SK-N-SH (cell line): ENCODE measurements at regions not wholly inside any gene's neighbourhood (a gene's known extent, or its start where the extent isn't known, plus 50 kb on each side); places are given as distances from the start of the nearest gene placed in this dataset.

Experiments
- CTCF ChIA-PET: fragments of 300-600, 350-600 bp; formaldehyde crosslinking; extraction: SDS; loops from one replicate; lab custom pipeline; 2021; lab: Yijun Ruan, JAX
- POLR2A ChIA-PET: fragments of 350-600 bp; sonication (Branson Sonifier 250); formaldehyde crosslinking; extraction: SDS; loops from one replicate; lab custom pipeline; 2020; ENCODE audit warnings: antibody characterized with exemption, inconsistent platforms; lab: Yijun Ruan, JAX
- DNase-seq: peaks from one replicate; pipeline ENCODE4 v3.0.0; 2012
- H2AFZ ChIP-seq: fragments of 200-600 bp; sonication (generic); 2 replicates; pipeline ENCODE4 v1.8.1; 2016; ENCODE audit warnings: antibody characterized with exemption, mild to moderate bottlenecking, low read depth
- H3F3A ChIP-seq: fragments of 200-600 bp; sonication (generic); replicated peaks from 2 replicates; pipeline ENCODE3; 2016; ENCODE audit warnings: antibody characterized with exemption, mild to moderate bottlenecking; ENCODE audit not compliant: insufficient read depth
- H3K27ac ChIP-seq, 2 experiments: fragments of 200-500 bp in 1 of 2; fragments of 200-600 bp in 1 of 2; sonication (Bioruptor generic) in 1 of 2; sonication (generic), shearing (Covaris generic) in 1 of 2; 2 replicates each; pipeline versions ENCODE4 v1.5.1 to v1.6.1; 2014 to 2016; ENCODE audit warnings: low read depth in 2 of 2, inconsistent platforms in 1 of 2, low read length in 1 of 2, mild to moderate bottlenecking in 1 of 2, mixed read lengths in 1 of 2
- H3K27me3 ChIP-seq: fragments of 200-600 bp; sonication (generic), shearing (Covaris generic); 2 replicates; pipeline ENCODE4 v1.6.1; 2016; ENCODE audit warnings: mixed run types; ENCODE audit not compliant: insufficient read depth
- H3K36me3 ChIP-seq, 2 experiments: fragments of 200-500 bp in 1 of 2; fragments of 200-600 bp in 1 of 2; sonication (Bioruptor generic) in 1 of 2; sonication (generic) in 1 of 2; replicated peaks in 1 of 2; 2 replicates each; pipeline versions ENCODE3 to v1.5.1; 2014 to 2016; ENCODE audit warnings: low read length in 1 of 2, mild to moderate bottlenecking in 1 of 2; ENCODE audit not compliant: insufficient read depth in 2 of 2, control insufficient read depth in 1 of 2
- H3K4me1 ChIP-seq, 2 experiments: fragments of 200-500 bp in 1 of 2; fragments of 200-600 bp in 1 of 2; sonication (Bioruptor generic) in 1 of 2; sonication (generic), shearing (Covaris generic) in 1 of 2; 2 replicates each; pipeline versions ENCODE4 v1.5.1 to v1.6.1; 2014 to 2016; ENCODE audit warnings: low read depth in 1 of 2, low read length in 1 of 2, mixed run types in 1 of 2; ENCODE audit not compliant: insufficient read depth in 2 of 2, control insufficient read depth in 1 of 2
- H3K4me2 ChIP-seq: fragments of 200-600 bp; sonication (generic), shearing (Covaris generic); 2 replicates; pipeline ENCODE4 v1.6.1; 2017; ENCODE audit warnings: mixed run types
- H3K4me3 ChIP-seq, 2 experiments: fragments of 200-500 bp in 1 of 2; fragments of 200-600 bp in 1 of 2; sonication (Bioruptor generic) in 1 of 2; sonication (generic), shearing (Covaris generic) in 1 of 2; 2 replicates each; pipeline versions ENCODE4 v1.5.1 to v1.8.1; 2014 to 2016; ENCODE audit warnings: low read depth in 2 of 2, inconsistent platforms in 1 of 2, low read length in 1 of 2, mild to moderate bottlenecking in 1 of 2, mixed read lengths in 1 of 2, moderate library complexity in 1 of 2
- H3K79me2 ChIP-seq: fragments of 200-600 bp; sonication (generic); 2 replicates; pipeline ENCODE4 v1.8.1; 2017; ENCODE audit warnings: mild to moderate bottlenecking; ENCODE audit not compliant: insufficient read depth
- H3K9ac ChIP-seq: fragments of 200-600 bp; sonication (generic); 2 replicates; pipeline ENCODE4 v1.6.1; 2017; ENCODE audit warnings: mixed run types
- H3K9me2 ChIP-seq: fragments of 200-600 bp; sonication (generic); 2 replicates; pipeline ENCODE4 v1.6.1; 2017; ENCODE audit warnings: mixed run types
- H3K9me3 ChIP-seq: fragments of 200-600 bp; sonication (generic); 2 replicates; pipeline ENCODE4 v1.6.1; 2017; ENCODE audit warnings: mixed run types, mild to moderate bottlenecking, moderate library complexity
- H4K20me1 ChIP-seq: fragments of 200-600 bp; sonication (generic); 2 replicates; pipeline ENCODE4 v1.6.1; 2017; ENCODE audit warnings: mild to moderate bottlenecking, mixed run types; ENCODE audit not compliant: insufficient read depth
- EZH2phosphoT487 ChIP-seq: fragments of 200-600 bp; sonication (generic); IDR thresholded peaks from 2 replicates; pipeline ENCODE4 v1.6.1; 2017; ENCODE audit warnings: low read depth, mixed run types, mild to moderate bottlenecking, antibody characterized with exemption, moderate library complexity, borderline replicate concordance
- FOSL2 ChIP-seq: IDR thresholded peaks from 2 replicates; pipeline ENCODE4 v1.4.0; 2012; ENCODE audit warnings: low read depth, mild to moderate bottlenecking, moderate library complexity, borderline replicate concordance
- FOXM1 ChIP-seq: IDR thresholded peaks from 2 replicates; pipeline ENCODE4 v1.4.0; 2012; ENCODE audit warnings: low read depth, mild to moderate bottlenecking
- GABPA ChIP-seq: IDR thresholded peaks from 2 replicates; pipeline ENCODE4 v1.4.0; 2012; ENCODE audit warnings: low read depth, mild to moderate bottlenecking
- NRF1 ChIP-seq: IDR thresholded peaks from 2 replicates; pipeline ENCODE4 v1.6.1; 2012; ENCODE audit warnings: low read depth, mild to moderate bottlenecking, low read length
- POLR2AphosphoS5 ChIP-seq: IDR thresholded peaks from 2 replicates; pipeline ENCODE4 v1.6.1; 2012; ENCODE audit warnings: low read depth, low read length
- RAD21 ChIP-seq: IDR thresholded peaks from 2 replicates; pipeline ENCODE4 v1.6.1; 2012; ENCODE audit warnings: mild to moderate bottlenecking, low read length
- RCOR1 ChIP-seq: fragments of 150-350 bp; IDR thresholded peaks from 2 replicates; pipeline ENCODE4 v1.6.1; 2017; ENCODE audit warnings: antibody characterized with exemption, low read length
- RFX5 ChIP-seq: IDR thresholded peaks from 2 replicates; pipeline ENCODE4 v1.6.1; 2012; ENCODE audit warnings: mild to moderate bottlenecking, improper control_type of control experiment, low read length
- RXRA ChIP-seq: IDR thresholded peaks from 2 replicates; pipeline ENCODE4 v1.4.0; 2012; ENCODE audit warnings: low read depth, mild to moderate bottlenecking, borderline replicate concordance
- SIN3A ChIP-seq: IDR thresholded peaks from 2 replicates; pipeline ENCODE4 v1.6.1; 2012; ENCODE audit warnings: low read depth, mild to moderate bottlenecking, low read length, moderate library complexity, borderline replicate concordance
- TAF1 ChIP-seq: IDR thresholded peaks from 2 replicates; pipeline ENCODE4 v1.6.1; 2012; ENCODE audit warnings: low read depth, mild to moderate bottlenecking, low read length, moderate library complexity, borderline replicate concordance
- TCF12 ChIP-seq: IDR thresholded peaks from 2 replicates; pipeline ENCODE4 v1.4.0; 2012
- TEAD4 ChIP-seq: IDR thresholded peaks from 2 replicates; pipeline ENCODE4 v1.4.0; 2012; ENCODE audit warnings: mild to moderate bottlenecking, borderline replicate concordance; ENCODE audit not compliant: insufficient read depth
- WGBS: methylation state at CpG from one replicate; pipeline ENCODE4 v1.1.6; 2017; ENCODE audit warnings: low lambda C conversion rate; 5-methylcytosine and 5-hydroxymethylcytosine counted together
- TF ChIP-seq, protein P1 (sequence below): fragments of 200-600 bp; sonication (generic); IDR thresholded peaks from 2 replicates; pipeline ENCODE4 v1.6.1; 2017; ENCODE audit warnings: antibody characterized with exemption, mild to moderate bottlenecking, moderate library complexity
- TF ChIP-seq, protein P2 (sequence below): IDR thresholded peaks from 2 replicates; pipeline ENCODE4 v1.4.0; 2012; ENCODE audit warnings: low read depth, borderline replicate concordance
- TF ChIP-seq, protein P3 (sequence below): IDR thresholded peaks from 2 replicates; pipeline ENCODE4 v1.6.1; 2012; ENCODE audit warnings: mild to moderate bottlenecking, low read depth, low read length, moderate library complexity
- TF ChIP-seq, protein P4 (sequence below): fragments of 150-350 bp; IDR thresholded peaks from 2 replicates; pipeline ENCODE4 v1.6.1; 2016; ENCODE audit warnings: mild to moderate bottlenecking, low read depth, low read length

DNA sequence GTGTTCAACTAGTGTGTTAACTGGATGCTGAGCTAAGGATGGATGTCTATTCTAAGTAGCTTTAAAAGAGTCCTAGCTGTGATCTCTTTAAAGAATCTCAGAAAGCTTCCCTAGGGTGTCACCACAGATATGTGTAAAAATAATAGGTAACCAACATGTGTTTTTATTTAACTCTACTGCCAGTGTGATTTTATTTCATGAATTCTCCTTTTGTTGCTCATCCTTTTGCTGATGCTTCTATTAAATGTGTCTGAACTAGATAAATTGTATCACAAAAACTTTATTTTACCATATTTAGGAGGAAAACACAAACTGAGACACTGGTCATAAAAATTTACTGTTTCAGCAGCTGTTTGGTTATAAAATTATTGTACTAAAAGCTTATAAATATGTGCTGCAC lies 809.4 kb upstream of the CITED2 start (continued):
- TF ChIP-seq, protein P1, sequence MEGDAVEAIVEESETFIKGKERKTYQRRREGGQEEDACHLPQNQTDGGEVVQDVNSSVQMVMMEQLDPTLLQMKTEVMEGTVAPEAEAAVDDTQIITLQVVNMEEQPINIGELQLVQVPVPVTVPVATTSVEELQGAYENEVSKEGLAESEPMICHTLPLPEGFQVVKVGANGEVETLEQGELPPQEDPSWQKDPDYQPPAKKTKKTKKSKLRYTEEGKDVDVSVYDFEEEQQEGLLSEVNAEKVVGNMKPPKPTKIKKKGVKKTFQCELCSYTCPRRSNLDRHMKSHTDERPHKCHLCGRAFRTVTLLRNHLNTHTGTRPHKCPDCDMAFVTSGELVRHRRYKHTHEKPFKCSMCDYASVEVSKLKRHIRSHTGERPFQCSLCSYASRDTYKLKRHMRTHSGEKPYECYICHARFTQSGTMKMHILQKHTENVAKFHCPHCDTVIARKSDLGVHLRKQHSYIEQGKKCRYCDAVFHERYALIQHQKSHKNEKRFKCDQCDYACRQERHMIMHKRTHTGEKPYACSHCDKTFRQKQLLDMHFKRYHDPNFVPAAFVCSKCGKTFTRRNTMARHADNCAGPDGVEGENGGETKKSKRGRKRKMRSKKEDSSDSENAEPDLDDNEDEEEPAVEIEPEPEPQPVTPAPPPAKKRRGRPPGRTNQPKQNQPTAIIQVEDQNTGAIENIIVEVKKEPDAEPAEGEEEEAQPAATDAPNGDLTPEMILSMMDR = no peak
- no peak for TF ChIP-seq GABPA
- TF ChIP-seq, protein P2, sequence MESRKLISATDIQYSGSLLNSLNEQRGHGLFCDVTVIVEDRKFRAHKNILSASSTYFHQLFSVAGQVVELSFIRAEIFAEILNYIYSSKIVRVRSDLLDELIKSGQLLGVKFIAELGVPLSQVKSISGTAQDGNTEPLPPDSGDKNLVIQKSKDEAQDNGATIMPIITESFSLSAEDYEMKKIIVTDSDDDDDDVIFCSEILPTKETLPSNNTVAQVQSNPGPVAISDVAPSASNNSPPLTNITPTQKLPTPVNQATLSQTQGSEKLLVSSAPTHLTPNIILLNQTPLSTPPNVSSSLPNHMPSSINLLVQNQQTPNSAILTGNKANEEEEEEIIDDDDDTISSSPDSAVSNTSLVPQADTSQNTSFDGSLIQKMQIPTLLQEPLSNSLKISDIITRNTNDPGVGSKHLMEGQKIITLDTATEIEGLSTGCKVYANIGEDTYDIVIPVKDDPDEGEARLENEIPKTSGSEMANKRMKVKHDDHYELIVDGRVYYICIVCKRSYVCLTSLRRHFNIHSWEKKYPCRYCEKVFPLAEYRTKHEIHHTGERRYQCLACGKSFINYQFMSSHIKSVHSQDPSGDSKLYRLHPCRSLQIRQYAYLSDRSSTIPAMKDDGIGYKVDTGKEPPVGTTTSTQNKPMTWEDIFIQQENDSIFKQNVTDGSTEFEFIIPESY = no peak
- TF ChIP-seq RCOR1 = no peak
- no peak for TF ChIP-seq EZH2phosphoT487
- TF ChIP-seq TEAD4 = peak; percentile 32; the same call in 1 of the 2 replicates
- TF ChIP-seq RAD21 = no peak
- TF ChIP-seq, protein P3, sequence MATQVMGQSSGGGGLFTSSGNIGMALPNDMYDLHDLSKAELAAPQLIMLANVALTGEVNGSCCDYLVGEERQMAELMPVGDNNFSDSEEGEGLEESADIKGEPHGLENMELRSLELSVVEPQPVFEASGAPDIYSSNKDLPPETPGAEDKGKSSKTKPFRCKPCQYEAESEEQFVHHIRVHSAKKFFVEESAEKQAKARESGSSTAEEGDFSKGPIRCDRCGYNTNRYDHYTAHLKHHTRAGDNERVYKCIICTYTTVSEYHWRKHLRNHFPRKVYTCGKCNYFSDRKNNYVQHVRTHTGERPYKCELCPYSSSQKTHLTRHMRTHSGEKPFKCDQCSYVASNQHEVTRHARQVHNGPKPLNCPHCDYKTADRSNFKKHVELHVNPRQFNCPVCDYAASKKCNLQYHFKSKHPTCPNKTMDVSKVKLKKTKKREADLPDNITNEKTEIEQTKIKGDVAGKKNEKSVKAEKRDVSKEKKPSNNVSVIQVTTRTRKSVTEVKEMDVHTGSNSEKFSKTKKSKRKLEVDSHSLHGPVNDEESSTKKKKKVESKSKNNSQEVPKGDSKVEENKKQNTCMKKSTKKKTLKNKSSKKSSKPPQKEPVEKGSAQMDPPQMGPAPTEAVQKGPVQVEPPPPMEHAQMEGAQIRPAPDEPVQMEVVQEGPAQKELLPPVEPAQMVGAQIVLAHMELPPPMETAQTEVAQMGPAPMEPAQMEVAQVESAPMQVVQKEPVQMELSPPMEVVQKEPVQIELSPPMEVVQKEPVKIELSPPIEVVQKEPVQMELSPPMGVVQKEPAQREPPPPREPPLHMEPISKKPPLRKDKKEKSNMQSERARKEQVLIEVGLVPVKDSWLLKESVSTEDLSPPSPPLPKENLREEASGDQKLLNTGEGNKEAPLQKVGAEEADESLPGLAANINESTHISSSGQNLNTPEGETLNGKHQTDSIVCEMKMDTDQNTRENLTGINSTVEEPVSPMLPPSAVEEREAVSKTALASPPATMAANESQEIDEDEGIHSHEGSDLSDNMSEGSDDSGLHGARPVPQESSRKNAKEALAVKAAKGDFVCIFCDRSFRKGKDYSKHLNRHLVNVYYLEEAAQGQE = no peak

DNA sequence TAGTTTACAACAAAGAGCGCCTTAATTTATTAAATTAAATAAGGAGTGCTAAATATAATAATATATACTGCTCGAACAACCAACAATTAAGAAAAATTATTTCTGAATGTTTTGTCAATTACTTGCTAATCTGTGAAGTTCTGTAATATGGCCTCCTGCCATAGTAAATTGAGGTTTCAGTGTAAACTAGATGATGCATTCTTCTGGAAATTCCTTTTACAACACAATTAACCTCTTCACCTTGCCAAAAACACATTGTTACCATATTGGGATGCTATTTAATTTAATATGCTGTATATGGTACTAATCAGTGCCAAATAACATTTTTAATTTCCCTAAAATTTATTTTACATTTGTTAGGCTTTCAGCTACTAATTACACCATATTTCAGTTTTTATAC lies 808.4 kb upstream of the CITED2 start:
- no peak for DNase-seq
- H3K9ac ChIP-seq = no peak overlapping the region
- no peaks in the 10 kb centered on the region for H4K20me1 ChIP-seq
- 91% methylated on average over 2 of the region's 2 CpGs for WGBS
- peaks cover 0 to 17% of the 10 kb centered on the region in 2 experiments; a peak in 3 of 4 replicates for H3K4me1 ChIP-seq
- no peaks in the 10 kb centered on the region for H3K9me3 ChIP-seq
- ChIA-PET POLR2A (no interaction called here), CTCF (no interaction called here)
- peak overlapping the region in 1 of 2 experiments; percentile 77; a peak in 1 of 4 replicates for H3K27ac ChIP-seq
- peaks cover 24% of the 10 kb centered on the region for H3F3A ChIP-seq
- H3K4me3 ChIP-seq = no peak overlapping the region
- no peak overlapping the region for H3K4me2 ChIP-seq
- H2AFZ ChIP-seq = no peak overlapping the region
- H3K27me3 ChIP-seq = no peaks in the 10 kb centered on the region
- H3K36me3 ChIP-seq = no peaks in the 10 kb centered on the region
- no peak for TF ChIP-seq FOXM1
- no peak for TF ChIP-seq POLR2AphosphoS5
- TF ChIP-seq, protein P4, sequence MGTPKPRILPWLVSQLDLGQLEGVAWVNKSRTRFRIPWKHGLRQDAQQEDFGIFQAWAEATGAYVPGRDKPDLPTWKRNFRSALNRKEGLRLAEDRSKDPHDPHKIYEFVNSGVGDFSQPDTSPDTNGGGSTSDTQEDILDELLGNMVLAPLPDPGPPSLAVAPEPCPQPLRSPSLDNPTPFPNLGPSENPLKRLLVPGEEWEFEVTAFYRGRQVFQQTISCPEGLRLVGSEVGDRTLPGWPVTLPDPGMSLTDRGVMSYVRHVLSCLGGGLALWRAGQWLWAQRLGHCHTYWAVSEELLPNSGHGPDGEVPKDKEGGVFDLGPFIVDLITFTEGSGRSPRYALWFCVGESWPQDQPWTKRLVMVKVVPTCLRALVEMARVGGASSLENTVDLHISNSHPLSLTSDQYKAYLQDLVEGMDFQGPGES = no peak
- TF ChIP-seq TAF1 = no peak
- no peak for TF ChIP-seq RXRA
- no peak for TF ChIP-seq RCOR1
- no peak for TF ChIP-seq NRF1
- no peak for TF ChIP-seq GABPA
- TF ChIP-seq RFX5 = no peak
- TF ChIP-seq FOSL2 = no peak
- TF ChIP-seq, protein P3 = no peak
- TF ChIP-seq SIN3A = no peak
- TF ChIP-seq TCF12 = no peak
- no peaks in the 10 kb centered on the region for H3K79me2 ChIP-seq
- no peaks in the 10 kb centered on the region for H3K9me2 ChIP-seq
